ENCODE measurements at regions not wholly inside any gene's neighbourhood (a gene's known extent, or its start where the extent isn't known, plus 50 kb on each side); places are given as distances from the start of the nearest gene placed in this dataset.

- no peak for TF ChIP-seq CTCF (IDR thresholded peaks at IDR 0.05 in 8 of 11, conservative IDR thresholded peaks at IDR 0.05 in 3 of 11)
- TF ChIP-seq POLR2A (IDR thresholded peaks at IDR 0.05) = no peak
- no peak for TF ChIP-seq POLR2AphosphoS5 (IDR thresholded peaks at IDR 0.05)
These were observed 231.4 kb upstream of the MID1 start for GRCh38 chrX:10851809-10852208.

Measured in spleen (tissue), 7 donors.